Epithelial cell of prostate (primary cell): ENCODE measurements at regions not wholly inside any gene's neighbourhood (a gene's known extent, or its start where the extent isn't known, plus 50 kb on each side); places are given as distances from the start of the nearest gene placed in this dataset.

Experiments used
- DNase-seq: peaks from one replicate; pipeline ENCODE4 v3.0.0-alpha.2; 2011; ENCODE audit warnings: low read depth, low spot score
- H3K27ac ChIP-seq: fragments of 450-650 bp; 2 replicates; pipeline ENCODE4 v1.5.1; 2017; ENCODE audit warnings: mild to moderate bottlenecking

GRCh38 chr17:34173241-34173640 lies 81.8 kb upstream of the CCL2 start:
- DNase-seq = no peak
- no peak overlapping the region for H3K27ac ChIP-seq

DNA sequence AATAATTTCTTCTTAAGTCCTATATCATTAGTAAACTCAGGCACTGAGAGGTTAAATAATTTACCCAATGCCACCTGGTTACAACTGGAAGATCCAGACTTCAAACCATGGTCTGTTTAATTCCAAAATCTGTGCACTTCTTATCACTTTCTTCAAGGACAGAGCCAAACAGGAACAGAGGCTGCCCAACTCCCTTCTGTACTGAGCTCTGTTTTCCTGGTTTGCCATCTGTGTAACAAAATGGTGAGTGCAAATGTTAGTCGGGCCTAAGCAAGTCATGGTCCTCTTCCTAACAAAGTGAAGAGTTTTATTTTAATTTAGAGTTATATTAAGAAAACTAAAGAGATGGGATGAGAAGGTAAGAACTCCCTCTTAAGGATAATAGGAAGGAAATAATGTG lies 80.6 kb upstream of the CCL2 start:
- DNase-seq = no peak
- H3K27ac ChIP-seq = no peak overlapping the region

GRCh38 chr17:34176440-34176839 lies 78.6 kb upstream of the CCL2 start:
- no peak for DNase-seq

GRCh38 chr17:34177642-34178041 lies 77.4 kb upstream of the CCL2 start:
- H3K27ac ChIP-seq = no peak overlapping the region
- DNase-seq = no peak

More at GRCh38 chr17:34176440-34176839, 78.6 kb upstream of the CCL2 start:
- no peak overlapping the region for H3K27ac ChIP-seq

- no peak overlapping the region for H3K27ac ChIP-seq
- DNase-seq = no peak
Measured at GRCh38 chr17:34178092-34178491, 77.0 kb upstream of the CCL2 start.

GRCh38 chr17:34182036-34182803 lies 72.9 kb upstream of the CCL2 start:
- no peak overlapping the region for H3K27ac ChIP-seq
- no peak for DNase-seq

- no peak for DNase-seq
- no peak overlapping the region for H3K27ac ChIP-seq
Measured at GRCh38 chr17:34195987-34196386, 59.1 kb upstream of the CCL2 start.

- DNase-seq = no peak
- H3K27ac ChIP-seq = no peak overlapping the region
Measured at GRCh38 chr17:34198519-34198918, 56.6 kb upstream of the CCL2 start.

GRCh38 chr17:34199454-34199853 lies 55.6 kb upstream of the CCL2 start:
- H3K27ac ChIP-seq = no peak overlapping the region
- DNase-seq = no peak

GRCh38 chr17:34199932-34200534 lies 55.1 kb upstream of the CCL2 start:
- no peak overlapping the region for H3K27ac ChIP-seq

GRCh38 chr17:34201225-34201624 lies 53.9 kb upstream of the CCL2 start:
- no peak for DNase-seq
- no peak overlapping the region for H3K27ac ChIP-seq

More at GRCh38 chr17:34199932-34200534, 55.1 kb upstream of the CCL2 start:
- peak; percentile 6 for DNase-seq

DNA sequence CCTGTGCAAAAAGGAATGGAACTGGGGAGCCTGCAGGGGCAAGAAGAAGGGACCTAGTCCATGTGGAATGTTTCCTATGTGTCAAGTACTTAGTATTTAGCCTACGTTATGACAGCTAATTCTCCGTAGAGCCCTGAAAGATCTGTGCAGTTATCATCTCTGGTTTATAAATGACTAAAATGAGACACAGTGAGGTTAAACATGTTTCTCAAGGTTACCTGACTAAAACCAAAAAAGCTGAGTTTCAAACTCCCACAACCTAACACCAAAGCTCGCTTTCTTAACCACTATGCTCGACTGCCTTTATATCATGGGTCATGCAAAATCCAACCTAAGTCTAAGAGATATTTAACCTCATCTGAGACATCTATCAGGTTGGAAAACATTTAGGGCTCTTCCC lies 53.3 kb upstream of the CCL2 start:
- no peak for DNase-seq
- no peak overlapping the region for H3K27ac ChIP-seq

DNA sequence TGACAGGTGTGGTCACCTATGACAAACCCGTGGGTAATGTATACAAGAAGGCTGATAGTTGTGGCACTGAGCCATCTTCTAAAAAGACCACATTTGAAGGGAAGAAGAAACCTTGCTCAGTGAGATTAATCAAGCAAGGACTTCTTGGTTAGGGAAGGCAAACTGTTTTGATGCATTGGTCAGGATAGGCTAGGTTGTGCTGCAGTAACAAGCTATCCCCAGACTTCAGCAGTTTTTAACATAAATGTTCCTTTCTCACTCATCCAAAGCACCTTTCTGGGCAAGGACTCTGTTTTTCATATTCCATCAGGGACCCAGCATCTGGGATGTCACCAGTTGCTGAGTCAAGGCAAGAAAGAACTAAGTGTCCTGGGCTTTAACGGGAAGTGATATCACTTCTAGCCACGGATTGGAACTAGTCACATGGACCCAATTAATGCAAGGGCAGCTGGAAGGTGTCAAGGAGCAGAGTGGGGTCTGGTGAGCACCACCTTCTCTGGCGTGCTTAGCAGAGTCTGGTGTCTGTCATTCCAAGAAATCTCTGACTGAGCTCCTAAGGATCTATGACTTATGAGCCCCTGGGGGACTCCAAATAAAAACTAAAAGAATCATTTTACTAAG lies 52.0 kb upstream of the CCL2 start:
- DNase-seq = no peak

GRCh38 chr17:34204402-34204801 lies 50.7 kb upstream of the CCL2 start:
- DNase-seq = no peak
- H3K27ac ChIP-seq = no peak overlapping the region

More for the DNA sequence above, 52.0 kb upstream of the CCL2 start:
- no peak overlapping the region for H3K27ac ChIP-seq
